GM23338 (cell line): ENCODE measurements at regions not wholly inside any gene's neighbourhood (a gene's known extent, or its start where the extent isn't known, plus 50 kb on each side); places are given as distances from the start of the nearest gene placed in this dataset.

ENCODE experiments used
- ATAC-seq: fragments of 200-7000 bp; cut with Tn5 transposase; 3 replicates; pipeline ENCODE4 v1.9.1; 2020
- DNase-seq: peaks from one replicate; pipeline ENCODE4 v3.0.0-alpha.2; 2015; ENCODE audit warnings: low spot score
- H2AFZ ChIP-seq: fragments of 200-600 bp; sonication (generic); 2 replicates; pipeline ENCODE4 v1.8.0; 2016; ENCODE audit warnings: antibody characterized with exemption, mild to moderate bottlenecking, moderate library complexity
- H3F3A ChIP-seq: fragments of 200-600 bp; sonication (generic); replicated peaks from 2 replicates; pipeline ENCODE4 v1.8.0; 2017; ENCODE audit warnings: antibody characterized with exemption, mixed run types, low read depth
- H3K27ac ChIP-seq: fragments of 200-600 bp; sonication (generic); 2 replicates; pipeline ENCODE4 v1.6.1; 2016; ENCODE audit warnings: low read depth
- H3K27me3 ChIP-seq: fragments of 200-600 bp; sonication (generic); 2 replicates; pipeline ENCODE4 v1.8.0; 2016; ENCODE audit warnings: mild to moderate bottlenecking, mixed run types, moderate library complexity; ENCODE audit not compliant: insufficient read depth
- H3K36me3 ChIP-seq: fragments of 200-600 bp; sonication (generic); 2 replicates; pipeline ENCODE4 v1.8.0; 2016; ENCODE audit warnings: mild to moderate bottlenecking; ENCODE audit not compliant: insufficient read depth
- H3K4me1 ChIP-seq: fragments of 200-600 bp; sonication (generic); 2 replicates; pipeline ENCODE4 v1.8.0; 2016; ENCODE audit warnings: mild to moderate bottlenecking, moderate library complexity; ENCODE audit not compliant: insufficient read depth
- H3K4me2 ChIP-seq: fragments of 200-600 bp; sonication (generic); 2 replicates; pipeline ENCODE4 v1.7.1; 2017; ENCODE audit warnings: mixed run types
- H3K4me3 ChIP-seq: fragments of 200-600 bp; sonication (generic); 2 replicates; pipeline ENCODE4 v1.6.1; 2016; ENCODE audit warnings: mixed run types
- H3K79me2 ChIP-seq: fragments of 200-600 bp; sonication (generic); replicated peaks from 2 replicates; pipeline ENCODE4 v1.8.0; 2017; ENCODE audit warnings: mild to moderate bottlenecking; ENCODE audit not compliant: insufficient read depth
- H3K9me2 ChIP-seq: fragments of 200-600 bp; sonication (generic); 2 replicates; pipeline ENCODE4 v1.8.0; 2017; ENCODE audit not compliant: insufficient read depth
- H4K20me1 ChIP-seq: fragments of 200-600 bp; sonication (generic); replicated peaks from 2 replicates; pipeline ENCODE4 v1.8.0; 2017; ENCODE audit warnings: mild to moderate bottlenecking; ENCODE audit not compliant: insufficient read depth
- H3K27ac Mint-ChIP-seq: 2 replicates; pipeline ENCODE4 v1.8.0; 2020; ENCODE audit warnings: inconsistent platforms, mild to moderate bottlenecking, moderate library complexity, mixed read lengths
- H3K27me3 Mint-ChIP-seq: 3 replicates; pipeline ENCODE4 v1.8.0; 2022; ENCODE audit warnings: low read depth, mild to moderate bottlenecking, moderate library complexity, mixed read lengths, inconsistent platforms; ENCODE audit not compliant: insufficient read depth, poor library complexity
- H3K36me3 Mint-ChIP-seq: 3 replicates; pipeline ENCODE4 v1.8.0; 2021; ENCODE audit warnings: low read depth, mild to moderate bottlenecking, inconsistent platforms, moderate library complexity, mixed read lengths
- H3K4me1 Mint-ChIP-seq: 3 replicates; pipeline ENCODE4 v1.8.0; 2020; ENCODE audit warnings: mild to moderate bottlenecking, inconsistent platforms, mixed read lengths
- H3K4me3 Mint-ChIP-seq: 3 replicates; pipeline ENCODE4 v1.8.0; 2021; ENCODE audit warnings: moderate library complexity, mild to moderate bottlenecking, inconsistent platforms, mixed read lengths
- H3K9me3 Mint-ChIP-seq: 3 replicates; pipeline ENCODE4 v1.8.0; 2020; ENCODE audit warnings: moderate library complexity, mild to moderate bottlenecking, inconsistent platforms, mixed read lengths
- CREB1 ChIP-seq: fragments of 250-450 bp; sonication (Bioruptor Pico); IDR thresholded peaks from 2 replicates; pipeline ENCODE4 v1.5.0; 2020; ENCODE audit warnings: low read depth, mild to moderate bottlenecking, moderate library complexity
- CTCF ChIP-seq, 2 experiments: fragments of 200-600 bp in 1 of 2; sonication (generic) in 1 of 2; conservative IDR thresholded peaks; 2 replicates each; pipeline versions ENCODE4 v1.5.1 to v1.6.1; 2016 to 2017; ENCODE audit warnings: antibody characterized with exemption in 2 of 2, low read depth in 2 of 2, mild to moderate bottlenecking in 2 of 2, moderate library complexity in 1 of 2
- ETS1 ChIP-seq: IDR thresholded peaks from 2 replicates; pipeline ENCODE4 v1.6.1; 2016; ENCODE audit warnings: antibody characterized with exemption
- EZH2 ChIP-seq: fragments of 200-600 bp; sonication (generic); IDR thresholded peaks from one replicate; pipeline ENCODE4 v1.8.0; 2017; ENCODE audit warnings: antibody characterized with exemption, mild to moderate bottlenecking, low read depth; ENCODE audit not compliant: unreplicated experiment
- EZH2phosphoT487 ChIP-seq: fragments of 200-600 bp; sonication (generic); IDR thresholded peaks from one replicate; pipeline ENCODE4 v1.8.1; 2018; ENCODE audit warnings: antibody characterized with exemption; ENCODE audit not compliant: unreplicated experiment
- NANOG ChIP-seq: IDR thresholded peaks from 2 replicates; pipeline ENCODE4 v1.6.1; 2016; ENCODE audit warnings: antibody characterized with exemption, borderline replicate concordance
- REST ChIP-seq: IDR thresholded peaks from one replicate; pipeline ENCODE4 v1.6.1; 2018; ENCODE audit warnings: antibody characterized with exemption; ENCODE audit not compliant: unreplicated experiment
- ZNF114 ChIP-seq: fragments of 250-450 bp; sonication (Bioruptor Pico); IDR thresholded peaks from 2 replicates; pipeline ENCODE4 v1.5.0; 2020; ENCODE audit warnings: mild to moderate bottlenecking, moderate library complexity
- ZNF331 ChIP-seq: fragments of 250-450 bp; sonication (Bioruptor Pico); IDR thresholded peaks from 2 replicates; pipeline ENCODE4 v1.5.0; 2020; ENCODE audit warnings: low read depth, mild to moderate bottlenecking, moderate library complexity
- ZNF462 ChIP-seq: fragments of 250-450 bp; sonication (Bioruptor Pico); IDR thresholded peaks from 2 replicates; pipeline ENCODE4 v1.5.0; 2020; ENCODE audit warnings: mild to moderate bottlenecking, moderate library complexity

GRCh38 chr5:71974622-71975021, 132.7 kb upstream of the MAP1B start:
- DNase-seq: no peak
- Mint-ChIP-seq H3K27ac (no peak overlapping the region), H3K36me3 (no peaks in the 10 kb centered on the region), H3K9me3 (no peaks in the 10 kb centered on the region), H3K27me3 (no peaks in the 10 kb centered on the region), H3K4me3 (no peak overlapping the region), H3K4me1 (no peaks in the 10 kb centered on the region; the same call in 2 of the 3 replicates)
- H3K27ac ChIP-seq: no peak overlapping the region
- no peaks in the 10 kb centered on the region for H3K36me3 ChIP-seq
- no peaks in the 10 kb centered on the region for H3K27me3 ChIP-seq
- no peaks in the 10 kb centered on the region for H3F3A ChIP-seq
- H3K9me2 ChIP-seq: peaks cover 5% of the 10 kb centered on the region; the same call in 1 of the 2 replicates
- no peak overlapping the region for H2AFZ ChIP-seq
- H4K20me1 ChIP-seq: no peaks in the 10 kb centered on the region; the same call in 1 of the 2 replicates
- no peak for ATAC-seq
- no peak overlapping the region for H3K4me3 ChIP-seq
- no peaks in the 10 kb centered on the region for H3K4me1 ChIP-seq
- no peaks in the 10 kb centered on the region for H3K79me2 ChIP-seq
- H3K4me2 ChIP-seq: no peak overlapping the region
- TF ChIP-seq ZNF462 (CRISPR knock-in tag) (no peak), ZNF331 (no peak), CREB1 (CRISPR knock-in tag) (no peak), ZNF114 (no peak), EZH2phosphoT487 (no peak), ETS1 (no peak), CTCF (conservative IDR thresholded peaks at IDR 0.05; ENCODE audit: low read depth in 2 of 2) (no peak), REST (no peak), EZH2 (no peak), NANOG (no peak)
